HCT116 (cell line): ENCODE measurements at regions not wholly inside any gene's neighbourhood (a gene's known extent, or its start where the extent isn't known, plus 50 kb on each side); places are given as distances from the start of the nearest gene placed in this dataset.

Experiments used
- ATAC-seq: fragments of 200-7000 bp; cut with Tn5 transposase; 2 replicates; pipeline ENCODE4 v1.9.1; 2020; ENCODE audit warnings: mild to moderate bottlenecking, moderate library complexity
- BruUV-seq: library from RNA; stranded (reverse); fragments of 400-500 nt; replicated peaks from 2 replicates; lab custom pipeline; 2021; lab: Mats Ljungman, UMichigan
- CTCF ChIA-PET: fragments of 300-600 bp; sonication (Branson Sonifier 250); formaldehyde crosslinking; loops from one replicate; lab custom pipeline; 2021; ENCODE audit warnings: antibody characterized with exemption; lab: Charles Lee
- POLR2A ChIA-PET: fragments of 300-600, 350-600 bp; sonication (Branson Sonifier 250); formaldehyde crosslinking; loops from one replicate; lab custom pipeline; 2021; ENCODE audit warnings: antibody characterized with exemption; lab: Charles Lee
- RAD21 ChIA-PET, 2 experiments: fragments of 300-600 bp; sonication (Branson Sonifier 250); formaldehyde crosslinking; loops; one replicate each; lab custom pipeline; 2023; ENCODE audit warnings: low total read pairs in 2 of 2; ENCODE audit not compliant: uncharacterized antibody in 2 of 2, unreplicated experiment in 2 of 2, low non-redundant PET in 1 of 2; lab: Charles Lee
- DNase-seq: peaks from one replicate; pipeline ENCODE4 v3.0.0-alpha.2; 2010; ENCODE audit warnings: low read depth, low spot score
- H2AFZ ChIP-seq: fragments of 200-600 bp; shearing (Covaris generic), sonication (generic); 2 replicates; pipeline ENCODE4 v1.6.1; 2017; ENCODE audit warnings: low read depth, mixed run types, mixed read lengths, antibody characterized with exemption, low read length; ENCODE audit not compliant: poor library complexity, severe bottlenecking
- H3K27ac ChIP-seq: 2 replicates; pipeline ENCODE4 v1.5.1; 2012; ENCODE audit warnings: low read depth, low read length
- H3K27me3 ChIP-seq: fragments of 200-600 bp; sonication (generic); 2 replicates; pipeline ENCODE4 v1.6.1; 2016; ENCODE audit warnings: mixed run types, low read length, mixed read lengths; ENCODE audit not compliant: insufficient read depth
- H3K36me3 ChIP-seq, 2 experiments: fragments of 200-500 bp in 1 of 2; fragments of 200-600 bp in 1 of 2; sonication (Bioruptor generic) in 1 of 2; sonication (generic) in 1 of 2; 2 replicates each; pipeline versions ENCODE4 v1.5.1 to v1.6.1; 2014 to 2016; ENCODE audit warnings: low read length in 2 of 2, inconsistent platforms in 1 of 2, mixed read lengths in 1 of 2, mixed run types in 1 of 2; ENCODE audit not compliant: insufficient read depth in 2 of 2, control insufficient read depth in 1 of 2
- H3K4me1 ChIP-seq, 2 experiments: fragments of 200-600 bp in 1 of 2; sonication (generic) in 1 of 2; 2 replicates each; pipeline versions ENCODE4 v1.5.1 to v1.6.1; 2012 to 2017; ENCODE audit warnings: low read length in 2 of 2, inconsistent platforms in 1 of 2, mild to moderate bottlenecking in 1 of 2, mixed read lengths in 1 of 2, mixed run types in 1 of 2, moderate library complexity in 1 of 2; ENCODE audit not compliant: insufficient read depth in 2 of 2, control insufficient read depth in 1 of 2
- H3K4me2 ChIP-seq: fragments of 200-600 bp; sonication (generic); 2 replicates; pipeline ENCODE4 v1.6.1; 2017; ENCODE audit warnings: mixed run types, low read length, mixed read lengths
- H3K4me3 ChIP-seq, 2 experiments: fragments of 200-600 bp in 1 of 2; sonication (generic) in 1 of 2; replicated peaks in 1 of 2; 2 replicates each; pipeline ENCODE4 v1.5.1; 2011 to 2016; ENCODE audit warnings: low read length in 2 of 2, control low read depth in 1 of 2, low read depth in 1 of 2, mild to moderate bottlenecking in 1 of 2, mixed read lengths in 1 of 2, mixed run types in 1 of 2
- H3K79me2 ChIP-seq: fragments of 200-600 bp; sonication (generic); 2 replicates; pipeline ENCODE4 v1.6.1; 2017; ENCODE audit warnings: mild to moderate bottlenecking, mixed run types, low read length, moderate library complexity, mixed read lengths; ENCODE audit not compliant: insufficient read depth
- H3K9ac ChIP-seq: fragments of 200-600 bp; sonication (generic); 2 replicates; pipeline ENCODE4 v1.6.1; 2016; ENCODE audit warnings: low read length, mixed read lengths
- H3K9me2 ChIP-seq: fragments of 200-600 bp; sonication (generic), shearing (Covaris generic); 2 replicates; pipeline ENCODE4 v1.6.1; 2017; ENCODE audit warnings: mixed run types, mild to moderate bottlenecking, moderate library complexity; ENCODE audit not compliant: insufficient read depth
- H3K9me3 ChIP-seq, 2 experiments: fragments of 200-500 bp in 1 of 2; fragments of 200-600 bp in 1 of 2; sonication (Bioruptor generic) in 1 of 2; sonication (generic) in 1 of 2; 2 replicates each; pipeline ENCODE4 v1.6.1; 2014 to 2017; ENCODE audit warnings: low read length in 2 of 2, mixed read lengths in 2 of 2, inconsistent platforms in 1 of 2, low read depth in 1 of 2, mild to moderate bottlenecking in 1 of 2, mixed run types in 1 of 2, moderate library complexity in 1 of 2; ENCODE audit not compliant: control insufficient read depth in 1 of 2, insufficient read depth in 1 of 2
- H4K20me1 ChIP-seq: fragments of 200-600 bp; sonication (generic), shearing (Covaris generic); 2 replicates; pipeline ENCODE4 v1.6.1; 2017; ENCODE audit warnings: mixed run types, mild to moderate bottlenecking, moderate library complexity; ENCODE audit not compliant: insufficient read depth
- CBX3 ChIP-seq: IDR thresholded peaks from 2 replicates; pipeline ENCODE4 v1.6.1; 2012; ENCODE audit warnings: low read depth
- CEBPB ChIP-seq: IDR thresholded peaks from 2 replicates; pipeline ENCODE4 v1.6.1; 2012; ENCODE audit warnings: low read depth
- CTCF ChIP-seq, 3 experiments: fragments of 200-600 bp in 1 of 3; sonication (generic) in 1 of 3; IDR thresholded peaks in 2 of 3; conservative IDR thresholded peaks in 1 of 3; 2 replicates each; pipeline ENCODE4 v1.5.1; 2012 to 2017; ENCODE audit warnings: low read depth in 2 of 3, low read length in 2 of 3, antibody characterized with exemption in 1 of 3, borderline replicate concordance in 1 of 3, control low read depth in 1 of 3, mild to moderate bottlenecking in 1 of 3, mixed read lengths in 1 of 3, mixed run types in 1 of 3, moderate library complexity in 1 of 3; ENCODE audit not compliant: insufficient read depth in 1 of 3
- EGR1 ChIP-seq: IDR thresholded peaks from 2 replicates; pipeline ENCODE4 v1.6.1; 2012; ENCODE audit warnings: low read depth
- ELF1 ChIP-seq: IDR thresholded peaks from 2 replicates; pipeline ENCODE4 v1.6.1; 2012; ENCODE audit warnings: low read depth, borderline replicate concordance
- EZH2 ChIP-seq: fragments of 200-600 bp; sonication (generic); IDR thresholded peaks from 2 replicates; pipeline ENCODE4 v1.6.1; 2017; ENCODE audit warnings: antibody characterized with exemption, mixed run types
- JUND ChIP-seq: IDR thresholded peaks from 2 replicates; pipeline ENCODE4 v1.6.1; 2012
- MAX ChIP-seq: IDR thresholded peaks from 2 replicates; pipeline ENCODE4 v1.6.1; 2012
- RAD21 ChIP-seq: IDR thresholded peaks from 2 replicates; pipeline ENCODE4 v1.6.1; 2012; ENCODE audit warnings: low read depth, mild to moderate bottlenecking
- REST ChIP-seq: IDR thresholded peaks from 2 replicates; pipeline ENCODE4 v1.6.1; 2012; ENCODE audit warnings: low read depth
- SP1 ChIP-seq: IDR thresholded peaks from 2 replicates; pipeline ENCODE4 v1.6.1; 2012; ENCODE audit warnings: low read depth
- SRF ChIP-seq: IDR thresholded peaks from 2 replicates; pipeline ENCODE4 v1.6.1; 2012; ENCODE audit warnings: low read depth
- TCF7L2 ChIP-seq: IDR thresholded peaks from 2 replicates; pipeline ENCODE4 v1.7.0; 2011; ENCODE audit warnings: borderline replicate concordance, inconsistent platforms; ENCODE audit not compliant: insufficient read depth, insufficient read length; ENCODE audit errors: extremely low read depth
- ZBTB33 ChIP-seq: IDR thresholded peaks from 2 replicates; pipeline ENCODE4 v1.6.1; 2011; ENCODE audit warnings: mild to moderate bottlenecking, low read length, moderate library complexity; ENCODE audit not compliant: insufficient replicate concordance; ENCODE audit errors: extremely low read depth
- ZFX ChIP-seq: fragments of 450-650 bp; IDR thresholded peaks from 2 replicates; pipeline ENCODE4 v1.6.1; 2017
- ZNF274 ChIP-seq: fragments of 200-500 bp; sonication (Bioruptor generic); IDR thresholded peaks from 2 replicates; pipeline ENCODE4 v1.6.1; 2014; ENCODE audit warnings: mild to moderate bottlenecking, low read depth, low read length, inconsistent platforms
- intact Hi-C: fragments of 100-400 bp; cut with micrococcal nuclease; formaldehyde crosslinking; loops from 2 replicates; pipeline ENCODE4 v1.10.0; 2022

- Histone ChIP-seq H3K4me2 (no peak overlapping the region), H3K4me1 (peaks cover 0 to 3% of the 10 kb centered on the region in 2 experiments; a peak in 2 of 4 replicates), H3K4me3 (no peak overlapping the region), H3K27ac (no peak overlapping the region), H3K36me3 (no peaks in the 10 kb centered on the region), H4K20me1 (no peaks in the 10 kb centered on the region), H3K9me2 (no peaks in the 10 kb centered on the region), H3K79me2 (no peaks in the 10 kb centered on the region), H3K27me3 (no peaks in the 10 kb centered on the region), H2AFZ (no peak overlapping the region), H3K9me3 (no peaks in the 10 kb centered on the region), H3K9ac (no peak overlapping the region)
- no peak for ATAC-seq
- ChIA-PET CTCF (interaction anchor here (0.9 to 3.1 kb wide), 6 partner anchors 289 to 1176 kb away, joined by 3 to 26 read pairs (median 7); partner anchors contain the start of gene TRIB2), POLR2A (no interaction called here), RAD21 (interaction anchor here (0.6 to 1.8 kb wide), 3 partner anchors 289 to 903 kb away, joined by 3 to 7 read pairs (median 5); partner anchors contain the start of gene TRIB2 (in 2 of the 2))
- TF ChIP-seq ELF1 (no peak), CEBPB (no peak), ZBTB33 (no peak), JUND (no peak), SP1 (no peak), RAD21 (no peak), ZNF274 (no peak), ZFX (no peak), CBX3 (no peak), EGR1 (no peak), EZH2 (no peak), REST (no peak), MAX (no peak), SRF (no peak), CTCF (IDR thresholded peaks at IDR 0.05 in 2 of 3, conservative IDR thresholded peaks at IDR 0.05 in 1 of 3; ENCODE audit: borderline replicate concordance in 1 of 3, insufficient read depth in 1 of 3, low read depth in 2 of 3, low read length in 2 of 3) (no peak), TCF7L2 (no peak)
- no TSS peak for BruUV-seq
- no peak for DNase-seq
- intact Hi-C loops, result loop anchor here (2.0 to 10.0 kb wide), 5 partner anchors 124 to 1223 kb away; partner anchors contain the start of gene TRIB2
Measured at GRCh38 chr2:13005761-13006335, 289.1 kb downstream of the TRIB2 start.
